ENCODE measurements at regions not wholly inside any gene's neighbourhood (a gene's known extent, or its start where the extent isn't known, plus 50 kb on each side); places are given as distances from the start of the nearest gene placed in this dataset.

- H3K27me3 Mint-ChIP-seq (ENCODE audit: low read depth): no peaks in the 10 kb centered on the region
- no peak for TF ChIP-seq CTCF (conservative IDR thresholded peaks at IDR 0.05)
Measured at GRCh38 chr10:128863823-128864405, 603.1 kb upstream of the MGMT start.

GRCh38 chr10:128864554-128865295, 602.3 kb upstream of the MGMT start:
- no peak for TF ChIP-seq CTCF (conservative IDR thresholded peaks at IDR 0.05)
- Mint-ChIP-seq H3K4me1 (peaks cover 41% of the 10 kb centered on the region), H3K27ac (ENCODE audit: unreplicated experiment) (peak overlapping the region; percentile 23), H3K9me3 (peaks cover 4% of the 10 kb centered on the region), H3K27me3 (ENCODE audit: low read depth) (no peaks in the 10 kb centered on the region), H3K36me3 (ENCODE audit: low read depth) (no peaks in the 10 kb centered on the region), H3K4me3 (no peak overlapping the region)
- DNase-seq (ENCODE audit: low read depth, low spot score): no peak

More at GRCh38 chr10:128863823-128864405, 603.1 kb upstream of the MGMT start:
- Mint-ChIP-seq H3K36me3 (ENCODE audit: low read depth) (no peaks in the 10 kb centered on the region), H3K4me1 (peaks cover 36% of the 10 kb centered on the region), H3K4me3 (no peak overlapping the region), H3K27ac (ENCODE audit: unreplicated experiment) (no peak overlapping the region), H3K9me3 (peaks cover 6% of the 10 kb centered on the region)
- no peak for DNase-seq (ENCODE audit: low read depth, low spot score)

DNA sequence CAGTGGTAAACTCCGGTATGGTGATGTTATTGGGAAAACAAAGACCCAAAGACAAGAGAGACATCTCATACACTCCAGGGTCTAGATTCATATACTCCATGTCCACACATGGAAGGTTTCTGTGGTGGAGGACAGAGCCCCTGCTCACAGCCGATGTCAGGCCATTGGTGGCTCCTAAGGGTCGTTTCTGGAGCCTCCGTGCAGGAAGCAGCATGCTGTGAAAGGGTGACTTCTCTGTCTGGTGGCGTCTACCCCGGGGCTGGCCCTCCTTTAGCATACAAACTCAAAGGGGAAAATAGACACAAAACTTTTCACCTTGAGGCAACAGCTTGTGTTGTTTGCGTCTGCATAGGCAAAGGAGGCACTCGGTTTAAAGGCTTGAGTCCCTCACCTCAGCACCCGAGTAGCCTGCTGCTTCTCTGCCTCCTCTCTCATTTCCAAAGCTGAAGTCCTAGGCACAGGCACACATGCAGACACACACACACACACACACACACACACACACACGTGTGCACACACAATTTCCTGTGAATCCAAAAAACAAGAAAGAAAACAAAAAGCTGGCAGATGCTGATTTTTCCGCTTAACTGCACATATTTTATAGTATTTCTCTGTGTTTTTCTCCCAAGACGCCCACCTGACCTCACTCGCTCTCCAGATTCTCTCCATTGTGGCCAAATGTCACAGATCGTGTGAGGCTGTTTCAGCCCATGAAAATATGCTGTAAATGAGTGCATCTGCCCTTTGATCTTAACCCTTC, 601.4 kb upstream of the MGMT start:
- H3K4me1 Mint-ChIP-seq: peaks cover 38% of the 10 kb centered on the region
- no peaks in the 10 kb centered on the region for H3K27me3 Mint-ChIP-seq (ENCODE audit: low read depth)
- TF ChIP-seq CTCF (conservative IDR thresholded peaks at IDR 0.05): no peak
- no peaks in the 10 kb centered on the region for H3K36me3 Mint-ChIP-seq (ENCODE audit: low read depth)
- H3K4me3 Mint-ChIP-seq: no peak overlapping the region
- DNase-seq (ENCODE audit: low read depth, low spot score): no peak
- no peak overlapping the region for H3K27ac Mint-ChIP-seq (ENCODE audit: unreplicated experiment)
- H3K9me3 Mint-ChIP-seq: peaks cover 4% of the 10 kb centered on the region

- no peak overlapping the region for H3K27ac Mint-ChIP-seq (ENCODE audit: unreplicated experiment)
Measured at GRCh38 chr10:128866551-128866950, 600.5 kb upstream of the MGMT start.

More at GRCh38 chr10:128866551-128866950, 600.5 kb upstream of the MGMT start:
- Mint-ChIP-seq H3K4me1 (peaks cover 38% of the 10 kb centered on the region), H3K36me3 (ENCODE audit: low read depth) (no peaks in the 10 kb centered on the region), H3K9me3 (peaks cover 4% of the 10 kb centered on the region), H3K4me3 (no peak overlapping the region), H3K27me3 (ENCODE audit: low read depth) (no peaks in the 10 kb centered on the region)
- no peak for DNase-seq (ENCODE audit: low read depth, low spot score)
- no peak for TF ChIP-seq CTCF (conservative IDR thresholded peaks at IDR 0.05)

All from neural crest cell (in vitro differentiated cells).